WTC11 (cell line): ENCODE measurements at regions not wholly inside any gene's neighbourhood (a gene's known extent, or its start where the extent isn't known, plus 50 kb on each side); places are given as distances from the start of the nearest gene placed in this dataset.

Source experiments
- AR ChIP-seq: fragments of 250-450 bp; sonication (Bioruptor Pico); IDR thresholded peaks from 2 replicates; pipeline ENCODE4 v1.9.0; 2021; ENCODE audit warnings: mild to moderate bottlenecking
- CREB1 ChIP-seq: sonication (generic); formaldehyde crosslinking; IDR thresholded peaks from 2 replicates; pipeline ENCODE4 v1.8.0; 2023; ENCODE audit warnings: mild to moderate bottlenecking, missing genetic modification reagents
- CREM ChIP-seq: sonication (generic); formaldehyde crosslinking; IDR thresholded peaks from 2 replicates; pipeline ENCODE4 v1.8.1; 2022; ENCODE audit warnings: mild to moderate bottlenecking, missing genetic modification reagents, moderate library complexity
- CTCF ChIP-seq: fragments of 200-600 bp; IDR thresholded peaks from 2 replicates; pipeline ENCODE4 v1.8.0; 2022; ENCODE audit warnings: antibody characterized with exemption
- ESRRA ChIP-seq: sonication (generic); formaldehyde crosslinking; IDR thresholded peaks from 2 replicates; pipeline ENCODE4 v1.8.1; 2022; ENCODE audit warnings: mild to moderate bottlenecking, missing genetic modification reagents, borderline replicate concordance
- ETV6 ChIP-seq: sonication (generic); formaldehyde crosslinking; IDR thresholded peaks from 2 replicates; pipeline ENCODE4 v1.8.1; 2022; ENCODE audit warnings: mild to moderate bottlenecking, missing genetic modification reagents
- FOXK1 ChIP-seq: sonication (generic); formaldehyde crosslinking; IDR thresholded peaks from 2 replicates; pipeline ENCODE4 v1.8.0; 2022; ENCODE audit warnings: mild to moderate bottlenecking, moderate library complexity, missing genetic modification reagents
- IRF1 ChIP-seq: sonication (generic); formaldehyde crosslinking; IDR thresholded peaks from 2 replicates; pipeline ENCODE4 v1.8.0; 2023; ENCODE audit warnings: missing genetic modification reagents
- NR2C2 ChIP-seq: sonication (generic); formaldehyde crosslinking; IDR thresholded peaks from 2 replicates; pipeline ENCODE4 v1.8.0; 2022; ENCODE audit warnings: mild to moderate bottlenecking, missing genetic modification reagents
- ZNF138 ChIP-seq: sonication (generic); formaldehyde crosslinking; conservative IDR thresholded peaks from 2 replicates; pipeline ENCODE4 v1.8.1; 2022; ENCODE audit warnings: mild to moderate bottlenecking, moderate library complexity, missing genetic modification reagents
- TF ChIP-seq, protein P1 (sequence below): sonication (generic); formaldehyde crosslinking; IDR thresholded peaks from 2 replicates; pipeline ENCODE4 v1.8.1; 2023; ENCODE audit warnings: mild to moderate bottlenecking, missing genetic modification reagents, moderate library complexity

DNA sequence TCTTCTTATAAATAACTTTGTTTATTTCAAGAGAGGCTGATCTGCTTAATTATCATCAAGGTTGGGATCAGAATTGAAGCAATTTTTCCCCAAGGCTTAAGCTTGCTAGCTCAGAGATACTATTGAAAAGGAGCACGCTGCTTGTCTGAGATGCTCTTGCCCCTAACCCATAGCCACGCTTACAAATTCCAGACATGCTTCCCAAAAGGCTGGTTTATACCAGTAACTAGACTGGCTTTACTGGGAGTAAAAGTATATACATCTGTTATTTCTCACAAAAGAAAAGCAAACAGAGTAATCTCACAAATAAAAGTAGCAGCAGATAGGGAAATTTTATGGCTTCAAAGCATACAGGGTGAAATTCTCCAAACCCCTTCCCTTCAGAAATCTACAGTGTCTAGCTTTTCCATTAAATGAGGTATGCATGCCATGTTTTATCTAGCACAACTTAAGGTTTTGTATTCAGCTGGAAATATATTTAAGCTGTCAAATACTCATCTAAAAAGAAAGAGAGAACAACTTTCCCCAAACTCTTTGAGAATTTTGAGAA is 163.2 kb upstream of the TRPC7 start:
- no peak for TF ChIP-seq CTCF
- TF ChIP-seq ETV6 (CRISPR knock-in tag), result no peak
- TF ChIP-seq, protein P1, sequence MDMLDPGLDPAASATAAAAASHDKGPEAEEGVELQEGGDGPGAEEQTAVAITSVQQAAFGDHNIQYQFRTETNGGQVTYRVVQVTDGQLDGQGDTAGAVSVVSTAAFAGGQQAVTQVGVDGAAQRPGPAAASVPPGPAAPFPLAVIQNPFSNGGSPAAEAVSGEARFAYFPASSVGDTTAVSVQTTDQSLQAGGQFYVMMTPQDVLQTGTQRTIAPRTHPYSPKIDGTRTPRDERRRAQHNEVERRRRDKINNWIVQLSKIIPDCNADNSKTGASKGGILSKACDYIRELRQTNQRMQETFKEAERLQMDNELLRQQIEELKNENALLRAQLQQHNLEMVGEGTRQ (CRISPR knock-in tag), result no peak
- TF ChIP-seq FOXK1 (CRISPR knock-in tag), result no peak
- no peak for TF ChIP-seq NR2C2 (CRISPR knock-in tag)
- TF ChIP-seq CREM (CRISPR knock-in tag), result no peak
- no peak for TF ChIP-seq AR
- TF ChIP-seq CREB1 (CRISPR knock-in tag), result no peak
- no peak for TF ChIP-seq IRF1 (CRISPR knock-in tag)
- no peak for TF ChIP-seq ZNF138
- TF ChIP-seq ESRRA (CRISPR knock-in tag), result no peak
